Cardiac septum (tissue), 1 donor: ENCODE measurements at regions not wholly inside any gene's neighbourhood (a gene's known extent, or its start where the extent isn't known, plus 50 kb on each side); places are given as distances from the start of the nearest gene placed in this dataset.

Experiments
- DNase-seq: peaks from one replicate; pipeline ENCODE4 v3.0.0-alpha.2; 2020; ENCODE audit warnings: low spot score
- intact Hi-C: fragments of 100-400 bp; cut with DNase I; formaldehyde crosslinking; loops from one replicate; pipeline ENCODE4 v1.14.0; 2022
- donor health status: DM: no; HTN: no; CAD: no.

- no peak for DNase-seq
- intact Hi-C loops = no loop called here
These were observed 197.9 kb downstream of the ANKRD50 start for GRCh38 chr4:124514588-124514987.

DNA sequence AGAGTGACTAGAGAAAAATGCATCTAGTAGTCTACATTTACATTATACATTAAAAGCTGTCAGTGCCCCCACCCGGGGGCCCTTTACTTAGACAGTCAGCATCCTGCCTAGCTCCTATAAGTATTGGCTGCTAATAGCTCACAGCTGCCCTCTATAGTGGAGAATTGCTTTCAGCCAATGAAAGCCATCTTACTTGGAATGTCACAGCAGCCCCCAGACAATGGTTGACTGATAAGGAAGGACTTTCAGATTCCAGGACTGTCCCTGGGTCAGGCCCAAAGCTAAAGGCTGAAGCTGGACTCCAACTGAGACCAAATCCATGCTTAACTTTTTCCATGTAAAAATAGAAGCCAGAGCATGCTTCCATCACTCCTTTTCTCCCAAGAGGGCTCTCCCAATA is 196.9 kb downstream of the ANKRD50 start:
- intact Hi-C loops = no loop called here

GRCh38 chr4:124519196-124519595 is 193.3 kb downstream of the ANKRD50 start:
- intact Hi-C loops = no loop called here
- no peak for DNase-seq

More for the DNA sequence above, 196.9 kb downstream of the ANKRD50 start:
- DNase-seq = no peak

DNA sequence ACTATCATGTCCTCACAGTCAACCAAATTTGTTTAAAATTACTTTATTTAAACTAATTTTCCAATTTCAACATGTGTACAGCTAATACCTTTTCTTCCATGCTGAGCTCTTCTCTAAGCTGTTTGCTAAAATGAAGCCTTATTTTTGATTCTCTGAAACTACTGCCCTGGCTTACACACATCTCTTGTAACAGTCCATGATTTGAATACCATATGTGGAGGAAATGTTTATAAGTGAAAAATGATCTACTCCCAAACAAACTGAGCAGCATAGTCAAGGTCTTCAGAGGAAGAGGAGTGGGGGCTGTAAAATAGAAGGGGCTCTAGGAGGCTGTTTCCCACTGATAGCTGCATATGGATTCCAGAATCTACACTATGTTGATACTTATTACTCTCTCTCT is 188.7 kb downstream of the ANKRD50 start:
- intact Hi-C loops = no loop called here
- no peak for DNase-seq

DNA sequence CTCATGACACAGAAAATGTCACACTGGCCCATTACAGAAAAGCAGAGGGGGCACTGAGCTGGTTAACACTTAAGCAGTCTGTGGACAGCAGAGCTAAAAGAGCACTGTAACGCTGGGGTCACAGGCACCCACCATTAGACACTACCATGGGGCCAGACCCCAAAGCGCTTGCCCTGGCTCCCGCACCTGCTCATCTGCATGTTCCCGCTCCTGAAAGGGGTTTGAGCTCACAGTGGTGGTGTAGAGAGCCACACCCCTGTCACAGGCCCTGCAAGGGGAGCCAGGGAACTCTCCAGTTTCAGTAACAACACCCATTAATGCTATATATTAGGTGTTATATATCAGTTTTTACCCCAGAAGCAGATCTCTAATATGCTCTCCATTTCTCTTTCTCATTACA is 187.0 kb downstream of the ANKRD50 start:
- no peak for DNase-seq

DNA sequence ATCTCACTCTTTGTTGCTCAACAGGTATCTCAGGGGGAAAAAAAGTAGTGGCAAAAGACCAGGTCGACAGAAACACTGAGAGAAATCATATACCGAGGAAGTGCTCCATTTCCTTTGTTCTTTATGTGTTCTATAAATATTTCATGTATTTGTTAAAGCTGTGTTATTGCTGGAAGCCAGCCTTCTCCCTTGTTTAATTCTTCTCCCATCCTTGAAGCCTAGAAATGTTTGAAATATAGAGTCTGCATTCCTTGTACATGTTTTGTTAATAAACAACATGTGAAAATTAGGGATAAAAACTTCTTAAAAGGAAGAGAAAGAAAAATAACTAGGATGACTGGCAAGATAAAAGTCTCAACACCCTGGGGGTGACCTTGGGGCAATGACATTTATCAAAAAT is 186.2 kb downstream of the ANKRD50 start:
- intact Hi-C loops = no loop called here
- DNase-seq = no peak

More for the DNA sequence above, 187.0 kb downstream of the ANKRD50 start:
- intact Hi-C loops = no loop called here

DNA sequence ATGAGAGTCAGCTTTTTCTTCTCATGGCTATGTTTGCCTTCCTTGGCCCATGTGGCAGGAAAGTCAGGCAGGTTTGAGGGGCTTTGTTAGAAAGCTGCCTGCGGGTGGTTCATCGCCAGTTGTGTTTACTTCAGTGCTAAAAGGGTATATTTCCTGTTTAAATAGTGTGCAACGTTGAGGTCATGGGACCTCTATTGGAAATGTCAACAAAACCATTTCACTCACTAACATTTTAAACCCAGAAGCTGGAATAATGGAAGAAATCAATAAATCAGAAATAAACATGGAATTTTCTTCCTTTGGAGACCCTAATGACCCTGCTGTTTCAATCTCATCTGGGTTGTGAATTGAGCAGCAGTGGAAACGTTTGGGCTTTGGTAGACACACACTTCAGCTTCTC is 185.8 kb downstream of the ANKRD50 start:
- DNase-seq = no peak
- intact Hi-C loops = no loop called here

- intact Hi-C loops = no loop called here
- no peak for DNase-seq
These were observed 185.2 kb downstream of the ANKRD50 start for GRCh38 chr4:124527364-124527763.

- intact Hi-C loops = no loop called here
- DNase-seq = no peak
These were observed 183.4 kb downstream of the ANKRD50 start for GRCh38 chr4:124529131-124529530.

GRCh38 chr4:124530464-124531077 is 182.0 kb downstream of the ANKRD50 start:
- DNase-seq = no peak
- intact Hi-C loops = no loop called here

GRCh38 chr4:124534131-124534530 is 178.4 kb downstream of the ANKRD50 start:
- intact Hi-C loops = no loop called here
- DNase-seq = no peak

DNA sequence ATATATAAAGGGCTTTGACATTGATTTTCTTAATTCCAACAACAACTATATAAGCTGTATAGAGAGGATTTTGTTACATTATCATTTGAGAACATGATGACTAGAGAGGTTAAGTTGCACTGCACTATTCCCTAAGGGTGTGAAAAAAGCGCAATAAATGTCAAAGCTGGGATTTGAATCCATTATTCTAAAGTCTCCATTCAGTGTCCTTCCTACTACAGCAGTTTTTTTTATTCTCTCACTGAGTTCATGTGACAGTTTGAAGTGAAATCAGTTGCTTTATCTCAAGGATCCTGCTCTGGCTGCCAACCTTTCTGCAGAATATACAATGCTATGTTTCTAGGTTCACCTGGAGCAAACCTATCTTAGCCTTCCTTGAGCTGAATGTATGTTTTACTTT is 177.5 kb downstream of the ANKRD50 start:
- no peak for DNase-seq
- intact Hi-C loops = no loop called here

DNA sequence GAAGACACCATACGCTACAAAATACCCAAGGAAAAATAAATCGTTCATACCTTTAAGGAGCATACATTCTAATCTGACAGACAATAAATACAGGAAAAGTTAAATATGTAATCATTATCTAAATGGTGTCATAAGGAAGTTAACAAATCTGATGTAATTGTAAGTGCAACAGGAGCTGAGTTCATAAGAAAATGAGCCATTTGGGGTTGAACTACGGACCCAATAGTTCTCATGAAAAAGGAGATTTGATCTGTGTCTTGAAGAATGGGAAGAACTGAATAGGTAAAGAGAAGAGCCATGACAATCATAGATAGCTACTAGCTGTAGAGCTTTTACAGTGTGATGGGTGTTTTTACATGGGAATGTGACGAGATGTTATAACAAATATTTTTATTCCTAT is 175.6 kb downstream of the ANKRD50 start:
- DNase-seq = no peak
- intact Hi-C loops = no loop called here

GRCh38 chr4:124537971-124538370 is 174.6 kb downstream of the ANKRD50 start:
- intact Hi-C loops = no loop called here
- DNase-seq = no peak

GRCh38 chr4:124540014-124540413 is 172.5 kb downstream of the ANKRD50 start:
- no peak for DNase-seq
- intact Hi-C loops = no loop called here

DNA sequence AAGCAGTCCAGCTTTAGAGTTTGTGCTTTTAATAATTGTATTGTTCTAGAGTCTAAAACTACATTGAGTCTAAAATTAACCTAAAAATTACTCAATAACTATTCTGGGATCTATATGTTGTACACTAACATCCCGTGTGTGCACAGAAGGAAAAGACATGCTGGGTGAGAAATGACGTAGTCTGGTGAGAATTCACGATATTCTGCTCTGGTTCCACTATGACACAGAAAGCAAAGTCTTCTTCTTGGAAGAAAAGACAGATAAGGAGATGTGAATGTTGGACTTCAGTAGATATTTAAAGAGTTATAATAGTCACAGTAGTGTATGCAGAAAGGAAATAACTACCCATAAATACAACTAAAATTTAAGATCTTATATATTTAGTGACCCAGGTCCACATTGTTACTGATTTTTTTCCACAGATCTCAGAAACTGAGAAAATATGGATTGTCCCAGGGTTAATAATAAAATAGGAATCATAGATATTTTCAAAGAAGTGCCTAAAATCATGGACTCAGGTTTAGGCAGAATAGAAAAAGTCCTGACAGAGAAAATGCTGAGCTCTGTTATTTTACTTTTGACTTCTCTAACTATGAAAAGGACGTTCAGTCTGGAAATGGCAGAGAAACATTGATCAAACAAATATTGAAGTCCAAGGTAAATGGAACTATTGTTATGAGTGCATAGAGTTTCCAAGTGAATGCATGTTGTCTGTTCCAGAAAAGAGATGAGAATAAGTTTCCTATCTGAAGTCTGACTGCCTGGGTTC is 170.7 kb downstream of the ANKRD50 start:
- no peak for DNase-seq
- intact Hi-C loops = no loop called here

- no peak for DNase-seq
- intact Hi-C loops = no loop called here
These were observed 156.6 kb downstream of the ANKRD50 start for GRCh38 chr4:124555959-124556358.

GRCh38 chr4:124564121-124564520 is 148.4 kb downstream of the ANKRD50 start:
- DNase-seq = no peak
- intact Hi-C loops = no loop called here

DNA sequence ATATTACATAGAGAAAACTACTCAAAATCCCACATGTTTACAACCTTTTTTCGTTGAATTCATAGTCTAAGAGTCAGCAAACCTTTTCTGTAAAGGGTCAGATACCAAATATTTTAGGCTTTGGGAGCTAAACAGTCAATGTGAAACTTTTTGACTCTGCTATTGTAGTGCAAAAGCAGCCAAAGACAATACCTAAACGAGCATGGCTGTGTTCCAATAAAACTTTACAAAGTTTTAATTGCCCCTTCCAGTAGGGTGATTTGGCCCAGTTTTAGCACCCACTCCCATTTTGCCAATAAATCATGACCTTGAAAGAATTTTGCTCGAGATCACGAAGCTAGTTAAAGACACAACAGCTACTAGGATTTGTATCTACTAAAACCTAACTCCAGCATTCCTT is 147.2 kb downstream of the ANKRD50 start:
- intact Hi-C loops = no loop called here
- no peak for DNase-seq

GRCh38 chr4:124566030-124566429 is 146.5 kb downstream of the ANKRD50 start:
- intact Hi-C loops = no loop called here
- DNase-seq = no peak

DNA sequence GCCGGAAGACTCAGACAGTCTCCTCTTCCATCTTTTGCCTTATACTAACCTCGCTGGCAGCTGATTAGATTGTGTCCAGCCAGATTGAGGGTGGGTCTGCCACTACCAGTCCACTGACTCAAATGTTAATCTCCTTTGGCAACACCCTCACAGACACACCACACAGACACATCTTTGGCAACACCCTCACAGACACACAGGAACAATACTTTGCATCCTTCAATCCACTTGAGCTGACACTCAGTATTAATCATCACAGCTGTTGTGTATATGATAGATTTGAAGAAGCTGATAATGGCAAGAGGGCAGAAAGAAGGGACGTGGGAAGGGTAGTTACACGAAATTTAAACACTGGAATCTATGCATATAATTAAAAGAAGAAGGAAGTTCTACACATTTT is 139.5 kb downstream of the ANKRD50 start:
- intact Hi-C loops = no loop called here
- DNase-seq = no peak

DNA sequence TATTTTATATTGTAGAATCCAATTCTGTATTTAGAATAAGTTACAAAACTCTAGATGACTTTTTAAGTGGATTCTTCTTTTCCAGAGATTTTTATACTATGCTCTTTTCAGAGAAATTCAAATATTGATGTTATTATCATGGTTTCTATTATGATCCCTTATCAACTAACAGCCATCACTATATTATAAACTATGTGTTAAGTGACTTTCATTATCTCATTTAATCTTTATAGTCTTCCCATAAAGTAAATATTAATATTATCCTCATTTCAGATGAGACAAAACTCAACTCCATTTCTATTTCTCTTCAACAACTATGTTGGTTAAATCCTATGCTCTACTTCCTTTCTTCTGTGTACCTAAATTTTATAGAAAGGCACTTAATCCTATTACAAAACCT is 132.6 kb downstream of the ANKRD50 start:
- DNase-seq = no peak
- intact Hi-C loops = no loop called here
